Activated CD8-positive, alpha-beta memory T cell treated with anti-CD3 and anti-CD28 coated beads, Interleukin-2, amount 10 ng/mL, durations not matched to agents 7 days and 5 days (primary cell): ENCODE measurements at regions not wholly inside any gene's neighbourhood (a gene's known extent, or its start where the extent isn't known, plus 50 kb on each side); places are given as distances from the start of the nearest gene placed in this dataset.

Source experiments
- ATAC-seq: fragments of 150-1000 bp; cut with Tn5 transposase; one replicate; pipeline ENCODE4 v1.10.0; 2021; ENCODE audit warnings: moderate library complexity
- CTCF ChIA-PET: fragments of 350-600 bp; sonication (Branson Sonifier 250); formaldehyde crosslinking; loops from one replicate; lab custom pipeline; 2021; ENCODE audit warnings: antibody characterized with exemption; lab: Charles Lee
- DNase-seq: peaks from one replicate; pipeline ENCODE4 v3.0.0-alpha.2; 2020
- H3K27ac Mint-ChIP-seq: one replicate; pipeline ENCODE4 v1.8.0; 2021; ENCODE audit warnings: mild to moderate bottlenecking, mixed read lengths
- H3K27me3 Mint-ChIP-seq: one replicate; pipeline ENCODE4 v1.8.0; 2021; ENCODE audit warnings: mixed read lengths
- H3K36me3 Mint-ChIP-seq: one replicate; pipeline ENCODE4 v1.8.0; 2021; ENCODE audit warnings: mild to moderate bottlenecking, mixed read lengths
- H3K4me1 Mint-ChIP-seq: one replicate; pipeline ENCODE4 v1.8.0; 2021; ENCODE audit warnings: mixed read lengths
- H3K4me3 Mint-ChIP-seq: one replicate; pipeline ENCODE4 v1.8.0; 2021; ENCODE audit warnings: mild to moderate bottlenecking, moderate library complexity, mixed read lengths
- H3K9me3 Mint-ChIP-seq: one replicate; pipeline ENCODE4 v1.8.0; 2022; ENCODE audit warnings: low read depth, mixed read lengths

- no peak for ATAC-seq
- Mint-ChIP-seq H3K27me3 (peaks cover 27% of the 10 kb centered on the region), H3K9me3 (no peaks in the 10 kb centered on the region), H3K36me3 (no peaks in the 10 kb centered on the region), H3K4me3 (no peak overlapping the region), H3K27ac (no peak overlapping the region), H3K4me1 (peaks cover 48% of the 10 kb centered on the region)
- CTCF ChIA-PET, result interaction anchor here (1.9 kb wide), 1 partner anchor 50 kb away, joined by 7 read pairs; no protein-coding TSS in a partner anchor
- DNase-seq, result no peak
Observed at GRCh38 chr20:50336661-50337060, 146.0 kb downstream of the CEBPB start.

- Mint-ChIP-seq H3K4me1 (peaks cover 52% of the 10 kb centered on the region), H3K4me3 (no peak overlapping the region), H3K27ac (peak overlapping the region; percentile 90), H3K27me3 (peaks cover 22% of the 10 kb centered on the region), H3K9me3 (no peaks in the 10 kb centered on the region), H3K36me3 (no peaks in the 10 kb centered on the region)
- no peak for DNase-seq
- CTCF ChIA-PET, result interaction anchor here (1.0 to 3.3 kb wide), 8 partner anchors 10 to 150 kb away, joined by 3 to 18 read pairs (median 6); partner anchors contain the start of gene CEBPB
- no peak for ATAC-seq
Observed at GRCh38 chr20:50337521-50338466, 147.2 kb downstream of the CEBPB start.

GRCh38 chr20:50338479-50339391, 148.1 kb downstream of the CEBPB start:
- CTCF ChIA-PET, result interaction anchor here (0.8 to 3.3 kb wide), 9 partner anchors 9 to 150 kb away, joined by 3 to 18 read pairs (median 4); partner anchors contain the start of gene CEBPB

GRCh38 chr20:50339466-50339901, 148.9 kb downstream of the CEBPB start:
- peak; percentile 5 for ATAC-seq
- CTCF ChIA-PET, result interaction anchor here (0.8 to 3.3 kb wide), 6 partner anchors 9 to 148 kb away, joined by 3 to 18 read pairs (median 5); partner anchors contain the start of gene CEBPB
- H3K27ac Mint-ChIP-seq, result peak overlapping the region; percentile 90

More at GRCh38 chr20:50338479-50339391, 148.1 kb downstream of the CEBPB start:
- ATAC-seq, result peak; percentile 82
- no peaks in the 10 kb centered on the region for H3K36me3 Mint-ChIP-seq
- peak overlapping the region; percentile 90 for H3K27ac Mint-ChIP-seq
- peak overlapping the region; percentile 22 for H3K4me3 Mint-ChIP-seq
- peaks cover 14% of the 10 kb centered on the region for H3K27me3 Mint-ChIP-seq
- no peaks in the 10 kb centered on the region for H3K9me3 Mint-ChIP-seq
- DNase-seq, result peak; percentile 93
- peaks cover 58% of the 10 kb centered on the region for H3K4me1 Mint-ChIP-seq

GRCh38 chr20:50340541-50340940, 149.9 kb downstream of the CEBPB start:
- DNase-seq, result no peak
- ATAC-seq, result no peak
- Mint-ChIP-seq H3K27ac (peak overlapping the region; percentile 90), H3K27me3 (peaks cover 5% of the 10 kb centered on the region), H3K9me3 (no peaks in the 10 kb centered on the region), H3K4me3 (no peak overlapping the region), H3K4me1 (peaks cover 59% of the 10 kb centered on the region), H3K36me3 (no peaks in the 10 kb centered on the region)
- CTCF ChIA-PET, result interaction anchor here (3.3 kb wide), 1 partner anchor 8 kb away, joined by 18 read pairs; no protein-coding TSS in a partner anchor

More at GRCh38 chr20:50339466-50339901, 148.9 kb downstream of the CEBPB start:
- no peaks in the 10 kb centered on the region for H3K9me3 Mint-ChIP-seq
- H3K36me3 Mint-ChIP-seq, result no peaks in the 10 kb centered on the region
- peaks cover 8% of the 10 kb centered on the region for H3K27me3 Mint-ChIP-seq
- no peak for DNase-seq
- peak overlapping the region; percentile 22 for H3K4me3 Mint-ChIP-seq
- peaks cover 62% of the 10 kb centered on the region for H3K4me1 Mint-ChIP-seq

- H3K9me3 Mint-ChIP-seq, result no peaks in the 10 kb centered on the region
- CTCF ChIA-PET, result no interaction called here
Observed at GRCh38 chr20:50341050-50341449, 150.4 kb downstream of the CEBPB start.

GRCh38 chr20:50341880-50342637, 151.4 kb downstream of the CEBPB start:
- Mint-ChIP-seq H3K9me3 (no peaks in the 10 kb centered on the region), H3K36me3 (no peaks in the 10 kb centered on the region), H3K27me3 (peaks cover 11% of the 10 kb centered on the region), H3K4me1 (peaks cover 58% of the 10 kb centered on the region), H3K4me3 (no peak overlapping the region), H3K27ac (no peak overlapping the region)
- ATAC-seq (no peak), DNase-seq (no peak)
- CTCF ChIA-PET, result no interaction called here

More at GRCh38 chr20:50341050-50341449, 150.4 kb downstream of the CEBPB start:
- no peak for ATAC-seq
- DNase-seq, result no peak
- Mint-ChIP-seq H3K27ac (no peak overlapping the region), H3K27me3 (peaks cover 7% of the 10 kb centered on the region), H3K4me3 (no peak overlapping the region), H3K4me1 (peaks cover 58% of the 10 kb centered on the region), H3K36me3 (no peaks in the 10 kb centered on the region)

- ATAC-seq (no peak), DNase-seq (no peak)
- Mint-ChIP-seq H3K27me3 (peaks cover 11% of the 10 kb centered on the region), H3K36me3 (no peaks in the 10 kb centered on the region), H3K27ac (no peak overlapping the region), H3K9me3 (no peaks in the 10 kb centered on the region), H3K4me3 (no peak overlapping the region), H3K4me1 (peaks cover 56% of the 10 kb centered on the region)
- CTCF ChIA-PET, result no interaction called here
Observed at GRCh38 chr20:50342638-50343102, 152.0 kb downstream of the CEBPB start.

GRCh38 chr20:50343125-50343489, 152.5 kb downstream of the CEBPB start:
- peaks cover 11% of the 10 kb centered on the region for H3K27me3 Mint-ChIP-seq
- H3K36me3 Mint-ChIP-seq, result no peaks in the 10 kb centered on the region
- no peak overlapping the region for H3K27ac Mint-ChIP-seq
- peaks cover 55% of the 10 kb centered on the region for H3K4me1 Mint-ChIP-seq
- no peak for ATAC-seq
- no peaks in the 10 kb centered on the region for H3K9me3 Mint-ChIP-seq
- CTCF ChIA-PET, result no interaction called here
- no peak for DNase-seq
- H3K4me3 Mint-ChIP-seq, result no peak overlapping the region

GRCh38 chr20:50343490-50344179, 153.0 kb downstream of the CEBPB start:
- no peaks in the 10 kb centered on the region for H3K9me3 Mint-ChIP-seq
- H3K36me3 Mint-ChIP-seq, result no peaks in the 10 kb centered on the region
- peaks cover 52% of the 10 kb centered on the region for H3K4me1 Mint-ChIP-seq
- DNase-seq, result no peak
- no peak overlapping the region for H3K4me3 Mint-ChIP-seq
- CTCF ChIA-PET, result no interaction called here
- ATAC-seq, result no peak
- peaks cover 11% of the 10 kb centered on the region for H3K27me3 Mint-ChIP-seq
- no peak overlapping the region for H3K27ac Mint-ChIP-seq

- H3K36me3 Mint-ChIP-seq, result no peaks in the 10 kb centered on the region
- no peak overlapping the region for H3K4me3 Mint-ChIP-seq
- ATAC-seq (no peak), DNase-seq (no peak)
- no peak overlapping the region for H3K27ac Mint-ChIP-seq
- H3K4me1 Mint-ChIP-seq, result peaks cover 50% of the 10 kb centered on the region
- no peaks in the 10 kb centered on the region for H3K9me3 Mint-ChIP-seq
- CTCF ChIA-PET, result no interaction called here
- H3K27me3 Mint-ChIP-seq, result peaks cover 11% of the 10 kb centered on the region
Observed at GRCh38 chr20:50344232-50345071, 153.8 kb downstream of the CEBPB start.
